CD4-positive, alpha-beta T cell (primary cell): ENCODE measurements at regions not wholly inside any gene's neighbourhood (a gene's known extent, or its start where the extent isn't known, plus 50 kb on each side); places are given as distances from the start of the nearest gene placed in this dataset.
"Not testable (repeated sequence)": the region's sequence is repeated elsewhere in the genome, so short reads cannot be mapped to it uniquely, and the experiment has no call there.

ENCODE experiments used
- ATAC-seq: fragments of 200-7000 bp; cut with Tn5 transposase; one replicate; pipeline ENCODE4 v1.10.0; 2022; ENCODE audit warnings: mild to moderate bottlenecking; ENCODE audit not compliant: poor library complexity
- CTCF ChIA-PET: fragments of 350-600 bp; sonication (Branson Sonifier 250); formaldehyde crosslinking; loops from one replicate; lab custom pipeline; 2021; ENCODE audit warnings: antibody characterized with exemption, inconsistent platforms; lab: Charles Lee
- POLR2A ChIA-PET: fragments of 350-600 bp; sonication (Branson Sonifier 250); formaldehyde crosslinking; loops from one replicate; lab custom pipeline; 2021; ENCODE audit warnings: antibody characterized with exemption, inconsistent platforms; lab: Charles Lee
- DNase-seq, 14 experiments: peaks; one replicate each; pipeline ENCODE4 v3.0.0-alpha.2; 2013 to 2020; ENCODE audit warnings: mixed read lengths in 2 of 14
- H3K27ac ChIP-seq, 2 donors: one replicate each; pipeline versions ENCODE4 v1.5.1 to v1.7.0; 2013; ENCODE audit warnings: low read length in 2 of 2, low read depth in 1 of 2, mild to moderate bottlenecking in 1 of 2
- H3K27me3 ChIP-seq, 2 experiments: 1 replicate in 1 of 2; 2 replicates in 1 of 2; pipeline versions ENCODE4 v1.6.1 to v1.7.0; 2013; ENCODE audit warnings: low read length in 2 of 2, control low read depth in 1 of 2, mild to moderate bottlenecking in 1 of 2, moderate library complexity in 1 of 2; ENCODE audit not compliant: insufficient read depth in 2 of 2, control insufficient read depth in 1 of 2
- H3K36me3 ChIP-seq: one replicate; pipeline ENCODE4 v1.6.1; 2013; ENCODE audit warnings: low read length, control low read depth; ENCODE audit not compliant: insufficient read depth
- H3K4me1 ChIP-seq: one replicate; pipeline ENCODE4 v1.6.1; 2013; ENCODE audit warnings: low read length, control low read depth; ENCODE audit not compliant: insufficient read depth
- H3K4me3 ChIP-seq: one replicate; pipeline ENCODE4 v1.5.1; 2013; ENCODE audit warnings: mild to moderate bottlenecking, low read length, moderate library complexity
- H3K9me3 ChIP-seq, 2 experiments: 1 replicate in 1 of 2; 2 replicates in 1 of 2; pipeline versions ENCODE4 v1.6.1 to v1.7.0; 2013; ENCODE audit warnings: low read length in 2 of 2, mild to moderate bottlenecking in 2 of 2, control low read depth in 1 of 2, moderate library complexity in 1 of 2; ENCODE audit not compliant: control insufficient read depth in 1 of 2, insufficient read depth in 1 of 2
- H3K27ac Mint-ChIP-seq: one replicate; pipeline ENCODE4 v1.8.0; 2020; ENCODE audit warnings: mixed read lengths
- H3K27me3 Mint-ChIP-seq: one replicate; pipeline ENCODE4 v1.8.0; 2021; ENCODE audit warnings: mixed read lengths
- H3K36me3 Mint-ChIP-seq: one replicate; pipeline ENCODE4 v1.8.0; 2021; ENCODE audit warnings: low read depth, mixed read lengths
- H3K4me1 Mint-ChIP-seq: one replicate; pipeline ENCODE4 v1.8.0; 2021; ENCODE audit warnings: low read depth, mixed read lengths
- H3K4me3 Mint-ChIP-seq: one replicate; pipeline ENCODE4 v1.8.0; 2020; ENCODE audit warnings: mild to moderate bottlenecking, mixed read lengths
- H3K9me3 Mint-ChIP-seq: one replicate; pipeline ENCODE4 v1.8.0; 2020; ENCODE audit warnings: mixed read lengths
- intact Hi-C, 2 experiments: fragments of 100-400 bp; cut with DNase I in 1 of 2; cut with micrococcal nuclease in 1 of 2; formaldehyde crosslinking; loops; one replicate each; pipeline versions ENCODE4 v1.15.1 to v1.9.0; 2023 to 2025; cut with DNase I, micrococcal nuclease
- TF ChIP-seq, protein P1 (sequence below): fragments of 200-600 bp; IDR thresholded peaks from one replicate; pipeline ENCODE4 v1.8.0; 2022; ENCODE audit warnings: antibody characterized with exemption, mild to moderate bottlenecking

DNA sequence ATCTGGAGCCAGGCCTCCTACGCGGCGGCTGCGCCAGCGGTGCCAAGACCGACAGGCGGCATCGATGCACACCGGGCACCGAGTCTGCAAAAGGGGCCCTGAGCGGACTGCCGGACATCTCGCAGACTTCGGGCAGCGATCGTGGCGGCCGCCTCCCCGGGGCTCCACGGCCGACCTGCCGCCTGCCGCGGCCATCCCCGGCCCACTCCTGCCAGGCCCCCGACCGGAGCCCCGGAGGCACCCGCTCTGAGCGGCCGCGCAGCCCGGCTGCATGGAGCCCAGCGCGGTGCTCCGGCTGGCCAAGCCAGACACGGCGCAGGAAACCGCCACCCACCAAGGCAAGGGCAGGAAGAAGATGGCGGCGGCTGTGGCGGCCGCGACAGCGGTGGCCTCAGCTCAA is 154.2 kb upstream of the KCTD7 start:
- DNase-seq, result no peak
- intact Hi-C loops, result no loop called here
- H3K4me3 Mint-ChIP-seq, result no peak overlapping the region
- H3K27me3 Mint-ChIP-seq, result no peaks in the 10 kb centered on the region
- H3K36me3 ChIP-seq, result peaks cover 10% of the 10 kb centered on the region
- no peaks in the 10 kb centered on the region for H3K4me1 Mint-ChIP-seq
- H3K27ac ChIP-seq, result no peak overlapping the region
- no peak overlapping the region for H3K4me3 ChIP-seq
- no peaks in the 10 kb centered on the region for H3K27me3 ChIP-seq
- POLR2A ChIA-PET, result no interaction called here
- no peak for ATAC-seq
- CTCF ChIA-PET, result no interaction called here
- peaks cover 53% of the 10 kb centered on the region for H3K36me3 Mint-ChIP-seq
- H3K9me3 Mint-ChIP-seq, result no peaks in the 10 kb centered on the region
- H3K27ac Mint-ChIP-seq, result no peak overlapping the region
- TF ChIP-seq, protein P1, sequence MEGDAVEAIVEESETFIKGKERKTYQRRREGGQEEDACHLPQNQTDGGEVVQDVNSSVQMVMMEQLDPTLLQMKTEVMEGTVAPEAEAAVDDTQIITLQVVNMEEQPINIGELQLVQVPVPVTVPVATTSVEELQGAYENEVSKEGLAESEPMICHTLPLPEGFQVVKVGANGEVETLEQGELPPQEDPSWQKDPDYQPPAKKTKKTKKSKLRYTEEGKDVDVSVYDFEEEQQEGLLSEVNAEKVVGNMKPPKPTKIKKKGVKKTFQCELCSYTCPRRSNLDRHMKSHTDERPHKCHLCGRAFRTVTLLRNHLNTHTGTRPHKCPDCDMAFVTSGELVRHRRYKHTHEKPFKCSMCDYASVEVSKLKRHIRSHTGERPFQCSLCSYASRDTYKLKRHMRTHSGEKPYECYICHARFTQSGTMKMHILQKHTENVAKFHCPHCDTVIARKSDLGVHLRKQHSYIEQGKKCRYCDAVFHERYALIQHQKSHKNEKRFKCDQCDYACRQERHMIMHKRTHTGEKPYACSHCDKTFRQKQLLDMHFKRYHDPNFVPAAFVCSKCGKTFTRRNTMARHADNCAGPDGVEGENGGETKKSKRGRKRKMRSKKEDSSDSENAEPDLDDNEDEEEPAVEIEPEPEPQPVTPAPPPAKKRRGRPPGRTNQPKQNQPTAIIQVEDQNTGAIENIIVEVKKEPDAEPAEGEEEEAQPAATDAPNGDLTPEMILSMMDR, result no peak
- no peaks in the 10 kb centered on the region for H3K9me3 ChIP-seq
- no peaks in the 10 kb centered on the region for H3K4me1 ChIP-seq

DNA sequence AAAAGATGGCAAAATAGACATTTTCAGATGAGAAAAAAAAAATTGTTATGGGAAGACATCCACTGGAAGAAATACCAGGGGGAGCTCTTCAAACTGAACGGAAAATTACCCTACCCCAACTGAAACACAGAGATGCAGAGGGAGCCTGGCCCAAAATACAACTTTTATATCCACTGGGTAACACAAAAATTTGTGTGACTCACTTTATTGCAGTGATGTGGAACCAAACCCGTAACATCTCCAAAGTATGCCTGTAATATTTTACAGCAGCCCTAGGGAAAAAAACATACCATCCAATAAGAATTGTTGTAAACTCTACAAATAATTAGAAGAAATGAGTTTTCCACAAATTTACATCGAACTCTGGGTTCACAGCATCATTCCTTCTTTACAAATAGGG is 152.6 kb upstream of the KCTD7 start:
- H3K27ac Mint-ChIP-seq, H3K9me3 ChIP-seq, H3K27ac ChIP-seq, H3K4me3 ChIP-seq, intact Hi-C loops, H3K4me1 Mint-ChIP-seq, DNase-seq, H3K9me3 Mint-ChIP-seq, H3K27me3 Mint-ChIP-seq, CTCF ChIA-PET, ATAC-seq, H3K4me3 Mint-ChIP-seq, H3K4me1 ChIP-seq, H3K27me3 ChIP-seq: not testable (repeated sequence)
- H3K36me3 Mint-ChIP-seq, result peaks cover 60% of the 10 kb centered on the region
- peaks cover 17% of the 10 kb centered on the region for H3K36me3 ChIP-seq
- POLR2A ChIA-PET, result interaction anchor here (0.8 kb wide), 1 partner anchor 17 kb away, joined by 3 read pairs; no protein-coding TSS in a partner anchor

DNA sequence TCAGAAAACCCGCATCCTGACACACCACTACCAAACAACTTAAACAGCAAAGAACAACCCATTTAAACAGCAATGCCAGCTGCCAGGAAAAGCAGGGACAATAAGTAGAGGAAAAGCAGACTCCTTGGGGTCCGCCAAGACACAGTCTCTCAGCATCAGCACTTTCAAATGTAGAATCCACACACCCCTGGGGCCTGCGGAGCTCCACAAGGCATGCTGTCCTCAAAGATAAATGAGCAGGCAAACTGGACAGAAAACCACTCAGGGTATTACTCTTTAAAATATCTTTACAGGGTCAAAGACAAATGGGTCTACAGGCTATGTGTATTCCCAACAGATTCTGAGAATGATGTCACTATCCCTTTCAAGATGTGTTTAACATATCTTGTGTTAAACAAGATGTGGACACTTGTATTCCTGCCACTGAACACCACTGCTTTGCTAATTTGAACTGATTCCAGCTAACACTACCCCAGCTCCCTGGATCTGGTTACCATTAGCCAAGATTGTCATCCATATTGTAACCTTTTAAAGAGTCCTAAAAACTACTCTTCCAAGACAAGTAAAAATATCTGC is 150.8 kb upstream of the KCTD7 start:
- peaks cover 17% of the 10 kb centered on the region for H3K36me3 ChIP-seq
- H3K4me3 Mint-ChIP-seq, H3K9me3 ChIP-seq, H3K27ac ChIP-seq, intact Hi-C loops, H3K4me1 ChIP-seq, H3K4me3 ChIP-seq, H3K4me1 Mint-ChIP-seq, CTCF ChIA-PET, ATAC-seq, POLR2A ChIA-PET, H3K27me3 Mint-ChIP-seq, DNase-seq, H3K27ac Mint-ChIP-seq, H3K9me3 Mint-ChIP-seq, H3K27me3 ChIP-seq: not testable (repeated sequence)
- H3K36me3 Mint-ChIP-seq, result peaks cover 74% of the 10 kb centered on the region

DNA sequence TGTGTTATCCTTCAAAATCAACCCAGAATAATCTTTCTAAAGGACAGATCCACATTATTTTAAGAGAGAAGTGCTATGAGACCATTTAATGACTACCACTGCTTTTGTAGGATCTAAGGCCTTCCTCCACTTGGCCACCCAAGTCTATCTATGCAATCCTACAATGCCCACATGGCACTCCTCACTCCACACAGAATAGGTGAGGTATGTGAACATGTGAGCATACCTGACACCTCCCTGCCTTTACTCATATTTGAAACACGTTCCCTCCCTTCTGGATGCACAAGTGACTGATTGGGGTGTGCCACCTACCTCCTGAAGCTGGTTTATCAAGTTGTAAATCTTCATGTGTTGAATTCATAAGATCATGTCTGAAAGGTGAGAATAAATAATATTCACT is 147.5 kb upstream of the KCTD7 start:
- H3K4me3 Mint-ChIP-seq, H3K4me1 Mint-ChIP-seq, intact Hi-C loops, H3K27ac Mint-ChIP-seq, H3K9me3 ChIP-seq, DNase-seq, H3K4me3 ChIP-seq, CTCF ChIA-PET, H3K27ac ChIP-seq, POLR2A ChIA-PET, H3K27me3 ChIP-seq, ATAC-seq, H3K4me1 ChIP-seq, H3K9me3 Mint-ChIP-seq, H3K27me3 Mint-ChIP-seq: not testable (repeated sequence)
- H3K36me3 Mint-ChIP-seq, result peaks cover 75% of the 10 kb centered on the region
- peaks cover 14% of the 10 kb centered on the region for H3K36me3 ChIP-seq

DNA sequence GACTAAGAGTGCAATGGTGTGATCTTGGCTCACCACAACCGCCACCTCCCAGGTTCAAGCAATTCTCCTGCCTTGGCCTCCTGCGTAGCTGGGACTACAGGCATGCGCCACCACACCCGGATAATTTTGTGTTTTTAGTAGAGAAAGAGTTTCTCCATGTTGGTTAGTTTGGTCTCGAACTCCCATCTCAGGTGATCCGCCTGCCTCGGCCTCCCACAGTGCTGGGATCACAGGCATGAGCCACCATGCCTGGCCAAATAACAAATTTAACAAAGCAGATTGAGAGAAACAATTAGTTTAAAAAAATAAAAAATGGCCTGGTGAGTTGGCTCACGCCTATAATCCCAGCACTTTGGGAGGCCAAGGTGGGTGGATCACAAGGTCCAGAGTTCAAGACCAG is 139.6 kb upstream of the KCTD7 start:
- ATAC-seq, CTCF ChIA-PET, DNase-seq: not testable (repeated sequence)

DNA sequence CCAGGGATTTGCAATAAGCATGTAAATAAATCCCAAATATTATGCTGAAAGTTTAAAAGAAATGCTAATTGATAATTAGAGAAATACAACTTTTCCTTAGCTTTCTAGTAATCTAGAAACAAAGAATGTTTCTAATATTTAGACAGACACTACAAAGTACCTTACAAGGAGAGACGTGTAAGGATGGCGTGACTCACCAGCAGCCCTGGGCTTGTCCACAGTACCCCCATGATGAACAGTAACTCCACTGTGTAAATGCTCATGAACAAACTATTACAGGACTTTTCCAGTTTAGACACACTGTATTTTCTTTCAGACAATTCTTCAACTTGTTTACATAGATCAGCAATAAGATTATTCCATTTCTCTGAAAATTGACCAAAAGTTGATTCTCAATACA is 138.9 kb upstream of the KCTD7 start:
- H3K9me3 Mint-ChIP-seq, H3K27ac ChIP-seq, ATAC-seq, DNase-seq, H3K9me3 ChIP-seq, POLR2A ChIA-PET, H3K4me3 ChIP-seq, H3K27me3 Mint-ChIP-seq, H3K27me3 ChIP-seq, H3K36me3 ChIP-seq: not testable (repeated sequence)
- CTCF ChIA-PET, result interaction anchor here (0.6 kb wide), 1 partner anchor 475 kb away, joined by 3 read pairs; no protein-coding TSS in a partner anchor
- peaks cover 20% of the 10 kb centered on the region for H3K4me1 ChIP-seq
- H3K36me3 Mint-ChIP-seq, result peaks cover 22% of the 10 kb centered on the region
- intact Hi-C loops, result loop anchor here (5.0 to 10.0 kb wide), 11 partner anchors 77 to 1695 kb away; partner anchors contain the start of genes CRCP (in 1 of the 2), GUSB (in 1 of the 2), RABGEF1 (in 1 of the 2) and SBDS (in 1 of the 2)
- H3K27ac Mint-ChIP-seq, result peak overlapping the region; percentile 66
- H3K4me1 Mint-ChIP-seq, result peaks cover 15% of the 10 kb centered on the region
- H3K4me3 Mint-ChIP-seq, result peak overlapping the region; percentile 31

More for the DNA sequence above, 139.6 kb upstream of the KCTD7 start:
- H3K4me3 Mint-ChIP-seq, H3K9me3 Mint-ChIP-seq, POLR2A ChIA-PET, H3K27ac ChIP-seq, H3K27ac Mint-ChIP-seq, H3K9me3 ChIP-seq, intact Hi-C loops, H3K4me3 ChIP-seq, H3K27me3 Mint-ChIP-seq, H3K27me3 ChIP-seq, H3K36me3 ChIP-seq: not testable (repeated sequence)
- Mint-ChIP-seq H3K4me1 (peaks cover 15% of the 10 kb centered on the region), H3K36me3 (peaks cover 25% of the 10 kb centered on the region)
- H3K4me1 ChIP-seq, result peaks cover 13% of the 10 kb centered on the region
